Rectal smooth muscle tissue (tissue), 1 donor: ENCODE measurements at regions not wholly inside any gene's neighbourhood (a gene's known extent, or its start where the extent isn't known, plus 50 kb on each side); places are given as distances from the start of the nearest gene placed in this dataset.
A peak's percentile ranks its signal among the peaks of the same experiment; 100 is the strongest.

ENCODE experiments used
- H3K27ac ChIP-seq: one replicate; pipeline ENCODE4 v1.7.0; 2013; ENCODE audit warnings: low read depth, low read length, inconsistent platforms
- H3K27me3 ChIP-seq: one replicate; pipeline ENCODE4 v1.7.0; 2013; ENCODE audit warnings: low read length; ENCODE audit not compliant: control insufficient read depth, insufficient read depth
- H3K36me3 ChIP-seq: one replicate; pipeline ENCODE4 v1.7.0; 2013; ENCODE audit warnings: low read length; ENCODE audit not compliant: control insufficient read depth, insufficient read depth
- H3K4me1 ChIP-seq: one replicate; pipeline ENCODE4 v1.7.0; 2013; ENCODE audit warnings: low read length; ENCODE audit not compliant: control insufficient read depth, insufficient read depth
- H3K4me3 ChIP-seq: one replicate; pipeline ENCODE4 v1.7.0; 2013; ENCODE audit warnings: low read length
- H3K9ac ChIP-seq: one replicate; pipeline ENCODE4 v1.7.0; 2013; ENCODE audit warnings: low read length

DNA sequence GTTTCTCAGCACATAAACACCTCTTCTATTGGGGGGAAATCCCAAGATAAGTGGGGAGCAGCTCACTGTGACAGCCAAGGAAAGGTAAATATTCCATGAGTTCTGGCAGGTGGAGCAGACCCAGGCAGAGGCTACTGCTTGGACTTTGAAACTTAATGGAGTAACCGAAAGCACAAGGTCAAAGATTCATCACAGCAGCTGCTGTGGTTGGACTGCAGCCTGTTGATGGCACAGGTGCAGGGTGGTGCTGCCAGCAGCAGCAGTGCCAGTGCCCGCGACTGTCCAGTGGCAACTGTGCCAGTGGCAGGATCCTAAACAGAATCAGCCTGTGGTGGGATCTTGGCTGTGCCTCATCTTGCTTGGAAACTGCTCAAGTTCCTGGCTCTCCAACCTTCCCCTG lies 81.4 kb upstream of the ARID2 start:
- H3K27ac ChIP-seq: no peak overlapping the region
- no peaks in the 10 kb centered on the region for H3K36me3 ChIP-seq
- no peaks in the 10 kb centered on the region for H3K4me1 ChIP-seq
- H3K4me3 ChIP-seq: no peak overlapping the region
- H3K27me3 ChIP-seq: no peaks in the 10 kb centered on the region
- H3K9ac ChIP-seq: no peak overlapping the region

DNA sequence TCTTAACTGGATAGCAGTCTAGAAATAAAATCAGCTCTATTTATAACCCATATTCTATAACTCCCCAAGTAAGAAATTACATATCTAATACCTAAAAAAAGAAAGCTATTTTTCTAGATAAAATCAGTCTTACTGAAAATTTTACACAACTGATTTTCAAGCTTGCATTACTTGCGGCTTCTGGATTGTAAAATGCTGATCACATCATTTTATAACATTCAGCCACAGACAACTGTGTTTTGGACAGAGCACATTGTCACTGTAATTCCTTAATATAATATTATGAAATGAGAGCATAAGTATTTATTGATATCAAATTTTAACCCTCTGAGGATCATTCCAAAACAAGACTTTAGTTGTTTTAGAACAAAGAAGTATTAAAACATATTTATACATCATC lies 78.5 kb upstream of the ARID2 start:
- H3K27me3 ChIP-seq: no peaks in the 10 kb centered on the region
- no peak overlapping the region for H3K27ac ChIP-seq
- H3K36me3 ChIP-seq: no peaks in the 10 kb centered on the region
- H3K4me3 ChIP-seq: no peak overlapping the region
- H3K9ac ChIP-seq: no peak overlapping the region
- H3K4me1 ChIP-seq: no peaks in the 10 kb centered on the region

DNA sequence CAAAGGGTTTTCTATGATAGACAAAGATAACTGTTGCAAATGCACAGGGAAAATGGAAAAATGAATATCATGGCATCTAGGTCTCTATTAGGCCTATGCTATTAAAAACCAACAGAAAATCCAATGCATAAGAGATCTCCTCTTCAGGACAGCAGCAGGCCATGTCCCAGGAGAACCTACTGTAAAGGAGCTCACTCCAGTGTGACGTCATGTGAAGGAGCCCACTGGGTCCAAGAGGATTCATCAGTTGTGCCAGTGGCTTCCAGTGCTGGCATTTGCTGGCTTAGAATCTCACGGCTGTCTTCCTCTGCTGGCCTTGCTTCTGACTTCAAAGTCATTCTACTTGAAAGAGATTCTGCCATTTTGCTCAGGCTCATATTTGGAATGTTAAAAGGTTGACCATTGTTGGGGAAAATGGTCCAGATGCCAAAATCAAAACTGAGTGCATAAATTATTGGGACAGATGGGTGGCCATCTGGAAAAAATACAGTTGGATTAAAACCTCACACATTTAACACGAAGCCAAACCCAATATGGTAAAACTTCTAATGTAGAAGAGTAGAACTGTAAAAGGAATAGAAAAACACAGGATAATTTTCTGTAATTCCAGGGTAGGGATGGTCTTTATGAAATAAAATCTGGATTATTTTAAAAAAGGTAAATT lies 75.4 kb upstream of the ARID2 start:
- Histone ChIP-seq H3K27me3 (no peaks in the 10 kb centered on the region), H3K9ac (no peak overlapping the region), H3K4me1 (no peaks in the 10 kb centered on the region), H3K27ac (no peak overlapping the region), H3K4me3 (no peak overlapping the region), H3K36me3 (no peaks in the 10 kb centered on the region)

DNA sequence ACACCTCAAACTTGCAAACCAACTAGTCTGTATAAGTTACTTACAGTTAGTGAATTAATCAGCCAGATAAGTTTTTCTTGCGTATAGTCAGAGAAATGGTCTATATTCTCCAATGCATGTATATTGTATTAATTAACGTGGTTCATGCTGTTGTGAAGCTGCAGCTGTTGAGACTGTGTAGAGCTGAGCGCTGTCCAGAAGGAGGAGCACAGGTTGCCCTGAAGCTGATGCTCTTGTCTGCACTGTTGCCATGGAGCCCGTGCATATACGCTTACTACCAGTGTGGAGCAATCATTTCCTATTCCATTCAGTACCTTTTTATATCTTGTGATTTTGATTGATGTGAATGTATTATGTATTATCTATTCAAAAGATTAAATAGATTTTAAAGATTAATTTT lies 74.3 kb upstream of the ARID2 start:
- Histone ChIP-seq H3K36me3 (no peaks in the 10 kb centered on the region), H3K9ac (no peak overlapping the region), H3K4me1 (no peaks in the 10 kb centered on the region), H3K27ac (no peak overlapping the region), H3K27me3 (no peaks in the 10 kb centered on the region), H3K4me3 (no peak overlapping the region)

DNA sequence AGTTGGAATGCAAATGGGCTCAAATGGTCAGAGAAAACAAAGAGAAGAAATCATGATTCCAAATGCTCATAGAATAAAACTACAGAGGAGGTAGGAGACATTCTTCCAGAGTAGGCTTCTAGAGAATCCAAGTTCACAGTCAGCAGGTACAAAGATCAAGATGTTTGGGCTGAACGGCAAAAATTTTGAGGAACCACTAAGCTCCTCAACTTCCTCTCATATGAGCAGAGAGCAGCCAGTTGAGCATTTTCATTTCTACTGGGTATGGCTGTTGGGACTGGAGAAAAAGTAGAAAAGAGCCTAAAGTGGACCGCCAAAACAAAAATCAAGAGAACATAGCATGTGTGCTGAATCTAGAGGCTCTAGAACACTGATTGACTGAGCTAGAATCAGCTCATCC lies 73.8 kb upstream of the ARID2 start:
- no peaks in the 10 kb centered on the region for H3K27me3 ChIP-seq
- H3K4me3 ChIP-seq: no peak overlapping the region
- H3K4me1 ChIP-seq: no peaks in the 10 kb centered on the region
- no peak overlapping the region for H3K9ac ChIP-seq
- H3K36me3 ChIP-seq: no peaks in the 10 kb centered on the region
- no peak overlapping the region for H3K27ac ChIP-seq

DNA sequence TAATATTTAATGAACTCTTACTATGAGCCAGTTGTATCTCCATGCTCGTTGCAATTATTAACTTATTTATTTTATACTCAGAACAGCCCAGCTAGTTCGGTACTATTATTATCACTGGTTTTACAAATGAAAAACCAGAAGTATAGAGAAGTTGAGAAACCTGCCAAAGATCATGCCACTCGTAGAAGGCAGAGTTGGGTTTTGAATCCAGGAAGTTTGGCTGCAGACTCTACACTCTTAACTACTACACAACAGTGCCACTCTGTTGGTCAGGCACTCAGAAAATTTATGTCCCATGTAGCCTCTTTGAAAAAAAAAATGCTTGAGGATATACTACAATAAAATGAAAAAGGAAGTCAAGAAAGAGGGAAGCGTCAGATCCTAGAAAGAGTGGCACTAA lies 71.5 kb upstream of the ARID2 start:
- H3K9ac ChIP-seq: no peak overlapping the region
- no peaks in the 10 kb centered on the region for H3K4me1 ChIP-seq
- H3K4me3 ChIP-seq: no peak overlapping the region

DNA sequence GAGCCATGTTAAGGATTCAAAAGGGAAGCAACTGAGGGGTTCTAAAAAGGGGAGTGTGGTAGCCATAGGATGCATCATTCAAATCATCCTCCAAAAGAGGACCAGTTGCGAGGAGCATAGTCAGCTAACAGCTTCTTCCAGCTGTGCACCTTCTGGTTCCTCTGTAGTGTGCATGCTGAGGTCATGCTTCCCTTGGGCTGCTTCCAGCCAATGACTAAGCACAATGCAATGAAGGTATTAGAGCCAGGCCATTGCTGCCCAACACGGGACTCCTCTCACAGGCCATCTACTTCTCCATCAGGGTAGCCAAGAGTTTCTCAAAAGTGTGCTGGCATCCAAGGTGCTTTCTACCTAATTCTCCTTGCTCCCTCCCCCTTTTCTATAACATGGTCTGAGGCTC lies 69.2 kb upstream of the ARID2 start:
- Histone ChIP-seq H3K27ac (no peak overlapping the region), H3K36me3 (no peaks in the 10 kb centered on the region), H3K9ac (no peak overlapping the region), H3K4me1 (no peaks in the 10 kb centered on the region), H3K27me3 (no peaks in the 10 kb centered on the region), H3K4me3 (no peak overlapping the region)

More for the DNA sequence above, 71.5 kb upstream of the ARID2 start:
- Histone ChIP-seq H3K27me3 (no peaks in the 10 kb centered on the region), H3K36me3 (no peaks in the 10 kb centered on the region), H3K27ac (no peak overlapping the region)

DNA sequence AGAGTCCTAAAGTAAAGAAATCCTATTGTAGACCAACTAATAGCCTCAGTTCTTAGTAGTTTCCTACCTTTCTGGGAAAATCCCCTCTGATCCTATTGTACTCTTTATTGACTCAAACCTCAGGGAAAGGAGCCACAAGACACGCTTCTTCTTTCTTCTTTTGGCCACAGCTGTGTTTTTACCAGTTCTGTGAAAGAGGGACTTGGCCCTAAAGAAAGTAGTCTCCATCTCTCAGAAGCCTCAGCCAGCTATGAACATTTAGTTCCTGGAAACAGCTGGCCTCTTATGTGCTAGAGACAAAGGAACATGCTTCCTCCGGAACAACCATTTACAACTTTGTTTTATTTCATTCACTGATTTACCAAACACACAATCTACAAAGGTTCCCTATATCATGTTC lies 66.1 kb upstream of the ARID2 start:
- Histone ChIP-seq H3K4me3 (no peak overlapping the region), H3K27ac (no peak overlapping the region), H3K27me3 (no peaks in the 10 kb centered on the region), H3K36me3 (no peaks in the 10 kb centered on the region), H3K4me1 (no peaks in the 10 kb centered on the region), H3K9ac (no peak overlapping the region)

DNA sequence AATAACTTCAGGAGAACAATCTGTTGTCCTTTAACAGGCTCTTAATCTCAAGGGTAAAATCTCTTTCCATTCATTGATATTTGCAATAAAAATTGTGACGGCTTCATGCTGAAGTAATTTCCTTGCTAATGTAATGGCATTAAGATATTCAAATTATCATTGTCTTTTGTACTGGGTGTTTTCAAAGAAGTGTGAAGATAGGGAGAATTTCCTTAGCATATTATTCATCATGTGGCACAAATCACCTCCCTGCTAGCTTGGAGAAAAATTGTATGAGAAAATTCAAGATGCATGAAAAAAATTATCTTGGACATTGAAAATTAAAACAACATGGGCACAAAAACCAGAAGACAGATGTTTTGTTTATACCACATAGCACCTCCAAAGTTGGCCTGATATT lies 63.6 kb upstream of the ARID2 start:
- Histone ChIP-seq H3K27me3 (no peaks in the 10 kb centered on the region), H3K9ac (no peak overlapping the region), H3K27ac (no peak overlapping the region), H3K4me1 (peaks cover under 1% of the 10 kb centered on the region), H3K36me3 (no peaks in the 10 kb centered on the region), H3K4me3 (no peak overlapping the region)

DNA sequence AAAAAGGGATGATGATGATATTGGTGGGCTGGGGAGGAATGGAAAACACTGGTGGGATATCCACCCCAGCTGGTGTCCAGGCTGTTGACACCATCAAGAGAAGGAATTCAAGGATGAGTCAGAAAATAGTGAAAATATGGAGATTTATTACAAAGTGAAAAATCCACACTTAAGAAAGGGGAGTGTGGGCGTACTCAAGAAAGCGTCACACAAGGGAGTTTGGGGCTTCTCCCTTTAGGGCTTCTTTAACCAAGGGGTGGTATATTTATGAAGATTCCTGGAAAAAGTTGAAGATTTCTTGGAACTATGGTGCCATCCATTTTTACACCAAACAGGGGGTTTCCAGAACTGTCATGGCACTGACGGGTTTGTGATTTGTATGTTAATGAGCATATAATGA lies 63.1 kb upstream of the ARID2 start:
- Histone ChIP-seq H3K4me3 (no peak overlapping the region), H3K4me1 (peaks cover 3% of the 10 kb centered on the region), H3K36me3 (no peaks in the 10 kb centered on the region), H3K27me3 (no peaks in the 10 kb centered on the region), H3K27ac (no peak overlapping the region), H3K9ac (no peak overlapping the region)

DNA sequence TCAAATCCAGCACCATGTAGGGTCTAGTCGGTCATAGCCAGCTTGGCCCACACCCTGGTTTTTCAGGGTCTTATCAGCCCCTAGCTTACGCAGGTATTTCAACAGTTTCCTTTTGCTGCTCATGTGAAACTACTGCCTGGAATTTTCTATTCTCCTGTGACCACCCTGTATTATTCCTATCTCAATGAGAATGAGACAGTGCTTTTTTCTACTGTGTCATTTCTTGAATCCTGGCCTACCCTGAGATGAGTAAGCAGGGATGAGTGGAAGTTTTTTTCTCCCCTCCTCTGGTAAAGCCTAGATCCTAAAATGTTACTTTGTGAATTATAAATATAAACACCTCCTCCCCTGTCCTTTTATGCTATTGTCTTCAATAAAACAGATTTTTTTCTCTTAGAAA lies 62.7 kb upstream of the ARID2 start:
- Histone ChIP-seq H3K27me3 (no peaks in the 10 kb centered on the region), H3K36me3 (no peaks in the 10 kb centered on the region), H3K9ac (no peak overlapping the region), H3K4me1 (peaks cover 3% of the 10 kb centered on the region), H3K27ac (no peak overlapping the region), H3K4me3 (no peak overlapping the region)

DNA sequence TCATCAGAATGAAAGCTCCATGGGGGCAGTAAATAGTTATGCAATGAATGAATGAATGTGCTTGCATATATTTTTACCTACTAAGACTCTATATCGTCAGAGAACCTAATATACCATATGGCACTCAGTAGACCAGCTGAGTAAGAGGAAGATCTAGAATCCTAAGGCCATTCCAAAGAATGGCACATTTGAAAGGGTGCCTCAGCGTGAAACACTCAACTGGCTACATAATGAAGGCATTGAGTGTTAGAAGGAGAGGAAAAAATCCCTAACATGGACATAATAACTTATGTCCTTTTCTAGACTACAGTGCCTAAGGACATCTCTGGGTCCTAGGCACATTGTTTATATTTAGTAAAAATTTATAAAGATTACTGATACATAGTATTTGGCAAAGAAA lies 61.7 kb upstream of the ARID2 start:
- H3K36me3 ChIP-seq: no peaks in the 10 kb centered on the region

DNA sequence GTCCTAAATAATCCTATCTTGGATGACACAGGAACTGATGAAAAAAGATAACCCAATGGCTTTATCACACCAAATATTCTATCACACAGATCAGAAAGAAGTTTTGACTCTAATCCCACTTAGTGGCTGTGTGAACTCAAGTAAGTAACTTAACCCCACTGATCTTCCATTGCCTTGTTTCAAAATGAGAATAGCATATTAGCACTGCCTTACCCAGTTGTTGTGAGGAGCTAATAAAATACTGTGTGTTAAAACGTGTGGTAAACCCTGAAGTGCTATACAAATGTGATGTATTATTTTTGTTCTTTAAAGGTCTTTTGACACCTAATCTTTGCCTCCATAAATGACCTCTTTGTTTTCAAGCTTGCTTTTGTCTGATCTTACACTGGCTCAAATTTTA lies 60.9 kb upstream of the ARID2 start:
- H3K9ac ChIP-seq: no peak overlapping the region
- H3K27ac ChIP-seq: no peak overlapping the region
- peak overlapping the region; percentile 15 for H3K4me3 ChIP-seq
- peaks cover 3% of the 10 kb centered on the region for H3K4me1 ChIP-seq
- no peaks in the 10 kb centered on the region for H3K27me3 ChIP-seq
- no peaks in the 10 kb centered on the region for H3K36me3 ChIP-seq

More for the DNA sequence above, 61.7 kb upstream of the ARID2 start:
- H3K27ac ChIP-seq: no peak overlapping the region
- H3K4me3 ChIP-seq: no peak overlapping the region
- H3K4me1 ChIP-seq: peaks cover 3% of the 10 kb centered on the region
- no peaks in the 10 kb centered on the region for H3K27me3 ChIP-seq
- no peak overlapping the region for H3K9ac ChIP-seq
